Fibroblast of mammary gland (primary cell): ENCODE measurements at regions not wholly inside any gene's neighbourhood (a gene's known extent, or its start where the extent isn't known, plus 50 kb on each side); places are given as distances from the start of the nearest gene placed in this dataset.

ENCODE experiments used
- DNase-seq: peaks from one replicate; pipeline ENCODE4 v3.0.0-alpha.2; 2010; ENCODE audit warnings: low read depth
- H3K4me3 ChIP-seq: 2 replicates; pipeline ENCODE4 v1.5.1; 2011; ENCODE audit warnings: low read depth, mild to moderate bottlenecking, low read length, moderate library complexity; ENCODE audit not compliant: control insufficient read depth
- TF ChIP-seq, protein P1 (sequence below): conservative IDR thresholded peaks from 2 replicates; pipeline ENCODE4 v1.5.1; 2011; ENCODE audit warnings: low read depth, low read length, inconsistent platforms; ENCODE audit not compliant: control insufficient read depth, insufficient read depth

DNA sequence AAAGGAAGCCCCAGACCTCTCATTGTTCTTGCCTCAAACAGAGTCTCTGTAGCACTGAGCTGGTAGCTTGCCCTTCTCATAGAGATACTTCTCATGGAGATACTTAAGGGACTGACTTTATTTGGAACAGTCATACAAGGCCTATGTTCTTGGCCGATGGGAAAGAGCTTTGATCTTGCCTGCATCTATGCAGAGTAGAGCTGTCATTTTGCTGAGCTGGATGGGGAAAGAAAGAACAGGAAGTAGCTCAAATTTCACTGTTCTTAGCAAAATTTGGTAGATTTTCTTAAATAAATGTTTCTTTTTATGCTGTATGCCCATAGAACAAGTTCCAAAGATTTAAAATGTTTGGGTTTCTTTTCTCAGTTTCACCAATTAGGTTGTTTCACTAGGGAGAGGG lies 119.3 kb upstream of the SEC61G start:
- H3K4me3 ChIP-seq: no peak overlapping the region
- peak; percentile 41 for DNase-seq
- TF ChIP-seq, protein P1, sequence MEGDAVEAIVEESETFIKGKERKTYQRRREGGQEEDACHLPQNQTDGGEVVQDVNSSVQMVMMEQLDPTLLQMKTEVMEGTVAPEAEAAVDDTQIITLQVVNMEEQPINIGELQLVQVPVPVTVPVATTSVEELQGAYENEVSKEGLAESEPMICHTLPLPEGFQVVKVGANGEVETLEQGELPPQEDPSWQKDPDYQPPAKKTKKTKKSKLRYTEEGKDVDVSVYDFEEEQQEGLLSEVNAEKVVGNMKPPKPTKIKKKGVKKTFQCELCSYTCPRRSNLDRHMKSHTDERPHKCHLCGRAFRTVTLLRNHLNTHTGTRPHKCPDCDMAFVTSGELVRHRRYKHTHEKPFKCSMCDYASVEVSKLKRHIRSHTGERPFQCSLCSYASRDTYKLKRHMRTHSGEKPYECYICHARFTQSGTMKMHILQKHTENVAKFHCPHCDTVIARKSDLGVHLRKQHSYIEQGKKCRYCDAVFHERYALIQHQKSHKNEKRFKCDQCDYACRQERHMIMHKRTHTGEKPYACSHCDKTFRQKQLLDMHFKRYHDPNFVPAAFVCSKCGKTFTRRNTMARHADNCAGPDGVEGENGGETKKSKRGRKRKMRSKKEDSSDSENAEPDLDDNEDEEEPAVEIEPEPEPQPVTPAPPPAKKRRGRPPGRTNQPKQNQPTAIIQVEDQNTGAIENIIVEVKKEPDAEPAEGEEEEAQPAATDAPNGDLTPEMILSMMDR: no peak

DNA sequence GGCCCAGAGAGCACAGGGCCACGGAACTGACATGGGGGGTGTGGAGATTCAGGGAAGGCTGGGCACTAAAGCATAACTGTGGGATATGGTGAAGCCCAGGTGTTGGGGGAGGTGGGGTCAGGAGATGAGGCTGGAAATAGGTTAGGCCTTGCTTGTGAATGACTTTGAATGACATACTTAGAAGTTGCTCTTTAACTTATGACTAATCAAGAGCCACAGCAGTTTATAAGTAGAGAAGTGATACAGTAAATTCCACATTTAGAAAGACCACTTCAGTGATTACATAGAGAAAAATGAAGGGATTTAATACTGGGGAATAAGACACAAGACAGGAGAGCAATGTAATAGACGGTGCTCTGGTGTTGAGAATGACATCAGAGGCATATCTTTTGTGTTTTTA lies 120.8 kb upstream of the SEC61G start:
- DNase-seq: no peak

DNA sequence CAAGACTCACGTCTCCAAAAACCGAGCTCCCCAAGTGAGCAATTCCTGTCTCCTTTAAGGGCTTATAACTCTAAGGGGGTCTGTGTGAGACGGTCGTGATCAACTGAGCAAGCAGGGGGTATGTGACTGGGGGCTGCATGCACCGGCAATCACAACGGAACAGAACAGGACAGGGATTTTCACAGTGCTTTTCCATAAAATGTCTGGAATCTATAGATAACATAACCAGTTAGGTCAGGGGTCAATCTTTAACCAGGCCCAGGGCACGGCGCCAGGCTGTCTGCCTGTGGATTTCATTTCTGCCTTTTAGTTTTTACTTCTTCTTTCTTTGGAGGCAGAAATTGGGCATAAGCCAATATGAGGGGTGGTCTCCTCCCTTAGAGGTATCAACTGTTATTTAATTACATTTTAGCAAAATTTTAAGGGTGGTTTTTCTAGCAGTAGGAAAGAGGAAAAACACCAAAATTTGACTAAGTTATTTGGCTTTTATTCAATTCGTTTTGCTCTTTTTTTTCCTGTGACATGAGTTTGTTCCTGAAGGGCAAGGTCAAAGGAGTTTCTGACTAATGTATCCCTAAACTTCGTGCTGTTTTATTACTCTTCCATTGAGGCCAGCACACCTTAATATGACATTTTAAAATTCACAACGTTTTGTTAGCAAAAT lies 121.4 kb upstream of the SEC61G start:
- no peak overlapping the region for H3K4me3 ChIP-seq
- DNase-seq: no peak
- TF ChIP-seq, protein P1: no peak

More for the DNA sequence above, 120.8 kb upstream of the SEC61G start:
- TF ChIP-seq, protein P1: no peak
- H3K4me3 ChIP-seq: no peak overlapping the region

DNA sequence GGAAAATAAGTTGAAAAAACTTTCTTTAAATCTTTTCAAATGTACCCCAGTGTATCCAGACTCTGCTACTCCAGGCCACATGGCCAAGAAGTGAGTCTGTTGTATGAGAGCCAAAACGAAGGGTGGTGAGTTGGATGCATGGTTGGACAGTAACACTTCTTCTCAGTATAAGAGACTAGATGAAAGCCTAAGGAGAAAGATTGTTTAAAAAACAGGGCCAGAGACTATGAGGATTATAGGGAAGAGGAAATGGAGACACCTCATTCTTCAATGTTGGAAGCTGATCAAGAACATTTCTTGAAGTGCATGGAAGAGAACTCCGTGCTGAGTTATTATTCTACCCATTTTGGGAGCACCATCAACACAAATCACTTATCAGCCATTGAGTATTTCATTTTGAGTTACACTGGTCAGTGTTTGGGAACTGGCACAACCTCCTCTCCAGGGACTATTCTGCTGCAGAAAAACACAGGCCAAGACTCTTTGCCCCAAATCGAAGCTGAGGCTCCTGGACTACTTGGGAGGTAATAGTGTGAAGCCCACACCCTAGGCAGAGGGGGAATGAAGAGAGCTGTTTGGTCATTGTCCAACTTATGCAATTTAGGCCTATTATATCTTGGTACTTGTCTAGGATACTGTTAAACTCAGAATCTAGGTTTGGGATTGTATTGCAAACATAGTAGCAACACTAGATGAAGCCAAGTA lies 123.0 kb upstream of the SEC61G start:
- TF ChIP-seq, protein P1: no peak
- no peak overlapping the region for H3K4me3 ChIP-seq
- DNase-seq: peak; percentile 20

DNA sequence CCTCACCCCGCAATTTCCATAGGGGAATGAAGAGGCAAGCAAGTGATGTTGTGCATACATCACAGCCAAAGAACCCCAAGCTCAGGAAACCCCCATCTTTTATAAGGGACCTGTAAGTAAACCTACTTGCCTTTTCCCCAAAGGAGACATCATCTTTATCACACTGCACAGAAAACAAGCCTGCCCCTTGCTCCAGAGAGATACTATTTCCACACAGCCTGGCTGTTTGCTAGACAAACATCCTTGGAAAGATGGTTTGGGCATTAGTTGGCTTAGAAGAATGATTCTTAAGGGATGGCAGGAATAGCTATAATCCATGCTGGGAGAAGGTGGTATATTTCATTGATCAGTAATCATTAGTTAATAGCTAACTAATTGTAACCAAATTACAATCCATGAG lies 123.7 kb upstream of the SEC61G start:
- DNase-seq: no peak
- TF ChIP-seq, protein P1: no peak

DNA sequence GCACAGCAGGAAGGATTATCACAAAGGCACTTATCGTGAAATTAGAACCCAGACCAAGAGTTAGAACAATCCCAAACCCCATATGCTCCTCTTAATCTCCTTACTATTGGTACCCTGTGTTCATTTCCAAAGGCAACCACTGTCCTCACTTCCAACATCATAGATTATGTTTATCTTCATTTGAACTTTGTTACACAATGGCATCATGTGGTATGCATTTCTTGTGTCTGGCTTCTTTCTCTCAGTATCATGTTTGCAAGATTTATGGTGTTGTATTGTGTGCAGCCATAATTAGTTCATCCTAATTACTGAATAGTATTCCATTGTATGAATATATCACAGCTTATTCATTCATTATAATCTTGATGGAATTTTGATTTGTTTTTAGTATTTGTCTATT lies 124.6 kb upstream of the SEC61G start:
- TF ChIP-seq, protein P1: no peak
- no peak overlapping the region for H3K4me3 ChIP-seq
- no peak for DNase-seq

More for the DNA sequence above, 123.7 kb upstream of the SEC61G start:
- no peak overlapping the region for H3K4me3 ChIP-seq
